GM21737 (cell line): ENCODE measurements at regions not wholly inside any gene's neighbourhood (a gene's known extent, or its start where the extent isn't known, plus 50 kb on each side); places are given as distances from the start of the nearest gene placed in this dataset.
"Not testable (repeated sequence)": the region's sequence is repeated elsewhere in the genome, so short reads cannot be mapped to it uniquely, and the experiment has no call there.

ENCODE experiments used
- ATAC-seq: cut with Tn5 transposase; IDR thresholded peaks from one replicate; pipeline ENCODE4 v1.9.1; 2021; ENCODE audit warnings: mild to moderate bottlenecking, moderate library complexity; ENCODE audit not compliant: unreplicated experiment

GRCh38 chr16:27638833-27639560 lies 89.1 kb downstream of the KATNIP start:
- ATAC-seq = no peak

GRCh38 chr16:27639561-27640276 lies 89.8 kb downstream of the KATNIP start:
- peak; percentile 71 for ATAC-seq

- no peak for ATAC-seq
These were observed 90.3 kb downstream of the KATNIP start for GRCh38 chr16:27640277-27640600.

GRCh38 chr16:27641260-27641659 lies 91.3 kb downstream of the KATNIP start:
- ATAC-seq = no peak

- not testable (repeated sequence) for ATAC-seq
These were observed 91.9 kb downstream of the KATNIP start for GRCh38 chr16:27641734-27642415.

GRCh38 chr16:27642756-27643155 lies 92.8 kb downstream of the KATNIP start:
- no peak for ATAC-seq

- no peak for ATAC-seq
These were observed 94.2 kb downstream of the KATNIP start for GRCh38 chr16:27644165-27644564.

GRCh38 chr16:27645396-27645795 lies 95.5 kb downstream of the KATNIP start:
- no peak for ATAC-seq

GRCh38 chr16:27646806-27647205 lies 96.9 kb downstream of the KATNIP start:
- no peak for ATAC-seq

- no peak for ATAC-seq
These were observed 99.1 kb downstream of the KATNIP start for GRCh38 chr16:27649021-27649420.

- ATAC-seq = no peak
These were observed 100.2 kb downstream of the KATNIP start for GRCh38 chr16:27650073-27650701.

- ATAC-seq = no peak
These were observed 101.4 kb downstream of the KATNIP start for GRCh38 chr16:27651301-27651700.

GRCh38 chr16:27657811-27658210 lies 107.9 kb downstream of the KATNIP start:
- ATAC-seq = no peak

GRCh38 chr16:27660507-27660906 lies 110.6 kb downstream of the KATNIP start:
- ATAC-seq = no peak

GRCh38 chr16:27663235-27663634 lies 113.3 kb downstream of the KATNIP start:
- not testable (repeated sequence) for ATAC-seq

GRCh38 chr16:27665881-27666280 lies 115.9 kb downstream of the KATNIP start:
- ATAC-seq = no peak

GRCh38 chr16:27670071-27670810 lies 120.3 kb downstream of the KATNIP start:
- no peak for ATAC-seq

GRCh38 chr16:27671410-27671809 lies 121.5 kb downstream of the KATNIP start:
- ATAC-seq = no peak

- no peak for ATAC-seq
These were observed 126.9 kb downstream of the KATNIP start for GRCh38 chr16:27676839-27677238.

GRCh38 chr16:27677263-27677662 lies 127.3 kb downstream of the KATNIP start:
- no peak for ATAC-seq

GRCh38 chr16:27678955-27679354 lies 129.0 kb downstream of the KATNIP start:
- ATAC-seq = no peak
